ENCODE measurements at regions not wholly inside any gene's neighbourhood (a gene's known extent, or its start where the extent isn't known, plus 50 kb on each side); places are given as distances from the start of the nearest gene placed in this dataset.

DNA sequence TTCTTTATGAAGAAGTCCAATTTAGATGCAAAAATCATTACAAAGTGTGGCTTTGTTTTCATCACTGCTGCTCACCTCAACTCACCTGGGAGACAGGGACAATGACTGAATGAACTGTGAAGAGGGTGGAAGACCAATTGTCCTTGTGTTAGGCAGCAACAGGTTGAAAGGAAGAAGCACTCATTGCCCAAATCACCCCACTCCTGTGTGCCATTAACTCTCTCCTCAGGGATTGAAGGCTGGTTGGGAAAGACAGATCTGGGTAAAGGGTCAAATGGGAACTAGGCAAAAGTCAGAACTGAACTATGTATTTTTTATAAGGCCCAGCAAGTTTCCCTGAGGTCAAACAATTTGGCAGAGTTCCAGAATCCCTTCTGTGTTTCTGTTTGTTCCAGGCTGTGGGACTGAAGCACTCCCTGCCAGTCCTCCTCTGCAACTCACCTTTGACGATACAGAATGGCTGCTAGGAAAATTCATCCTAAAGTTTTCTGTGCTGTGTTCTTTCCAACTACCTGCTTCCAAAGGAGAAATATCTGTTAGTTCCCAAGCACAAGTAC is 68.6 kb upstream of the CCDC39 start:
- TF ChIP-seq, protein P1, sequence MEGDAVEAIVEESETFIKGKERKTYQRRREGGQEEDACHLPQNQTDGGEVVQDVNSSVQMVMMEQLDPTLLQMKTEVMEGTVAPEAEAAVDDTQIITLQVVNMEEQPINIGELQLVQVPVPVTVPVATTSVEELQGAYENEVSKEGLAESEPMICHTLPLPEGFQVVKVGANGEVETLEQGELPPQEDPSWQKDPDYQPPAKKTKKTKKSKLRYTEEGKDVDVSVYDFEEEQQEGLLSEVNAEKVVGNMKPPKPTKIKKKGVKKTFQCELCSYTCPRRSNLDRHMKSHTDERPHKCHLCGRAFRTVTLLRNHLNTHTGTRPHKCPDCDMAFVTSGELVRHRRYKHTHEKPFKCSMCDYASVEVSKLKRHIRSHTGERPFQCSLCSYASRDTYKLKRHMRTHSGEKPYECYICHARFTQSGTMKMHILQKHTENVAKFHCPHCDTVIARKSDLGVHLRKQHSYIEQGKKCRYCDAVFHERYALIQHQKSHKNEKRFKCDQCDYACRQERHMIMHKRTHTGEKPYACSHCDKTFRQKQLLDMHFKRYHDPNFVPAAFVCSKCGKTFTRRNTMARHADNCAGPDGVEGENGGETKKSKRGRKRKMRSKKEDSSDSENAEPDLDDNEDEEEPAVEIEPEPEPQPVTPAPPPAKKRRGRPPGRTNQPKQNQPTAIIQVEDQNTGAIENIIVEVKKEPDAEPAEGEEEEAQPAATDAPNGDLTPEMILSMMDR (IDR thresholded peaks at IDR 0.05; ENCODE audit: poor library complexity): no peak
- no peak for TF ChIP-seq EZH2phosphoT487 (IDR thresholded peaks at IDR 0.05; ENCODE audit: low read depth, severe bottlenecking, unreplicated experiment)
